H9 (cell line): ENCODE measurements at regions not wholly inside any gene's neighbourhood (a gene's known extent, or its start where the extent isn't known, plus 50 kb on each side); places are given as distances from the start of the nearest gene placed in this dataset.

Experiments used
- DNase-seq: peaks from one replicate; pipeline ENCODE4 v3.0.0-alpha.2; 2017
- H2AFZ ChIP-seq: one replicate; pipeline ENCODE4 v1.6.1; 2013; ENCODE audit warnings: mild to moderate bottlenecking, low read length, control low read depth, moderate library complexity
- H2AK5ac ChIP-seq: 2 replicates; pipeline ENCODE4 v1.6.1; 2013; ENCODE audit warnings: low read length, control low read depth, mixed read lengths; ENCODE audit not compliant: insufficient read length
- H2BK120ac ChIP-seq: one replicate; pipeline ENCODE4 v1.6.1; 2013; ENCODE audit warnings: low read depth, mild to moderate bottlenecking, low read length, control low read depth, inconsistent platforms; ENCODE audit not compliant: poor library complexity, severe bottlenecking
- H2BK12ac ChIP-seq: 2 replicates; pipeline ENCODE4 v1.6.1; 2013; ENCODE audit warnings: low read length, control low read depth, mixed read lengths, low read depth; ENCODE audit not compliant: insufficient read length
- H2BK15ac ChIP-seq: 2 replicates; pipeline ENCODE4 v1.6.1; 2013; ENCODE audit warnings: low read depth, low read length, control low read depth
- H2BK20ac ChIP-seq: one replicate; pipeline ENCODE4 v1.6.1; 2013; ENCODE audit warnings: low read depth, mild to moderate bottlenecking, low read length, control low read depth, inconsistent platforms; ENCODE audit not compliant: poor library complexity, severe bottlenecking
- H2BK5ac ChIP-seq: 2 replicates; pipeline ENCODE4 v1.6.1; 2013; ENCODE audit warnings: low read length, control low read depth, mixed read lengths; ENCODE audit not compliant: insufficient read length
- H3K14ac ChIP-seq: 2 replicates; pipeline ENCODE4 v1.6.1; 2013; ENCODE audit warnings: low read length, control low read depth; ENCODE audit not compliant: insufficient read depth
- H3K18ac ChIP-seq: 2 replicates; pipeline ENCODE4 v1.6.1; 2013; ENCODE audit warnings: low read depth, mild to moderate bottlenecking, mixed read lengths, low read length, control low read depth; ENCODE audit not compliant: insufficient read length
- H3K23ac ChIP-seq: 2 replicates; pipeline ENCODE4 v1.6.1; 2013; ENCODE audit warnings: low read length, control low read depth, mixed read lengths, low read depth; ENCODE audit not compliant: insufficient read length
- H3K23me2 ChIP-seq: 2 replicates; pipeline ENCODE4 v1.6.1; 2013; ENCODE audit warnings: low read depth, mild to moderate bottlenecking, mixed read lengths, low read length, control low read depth; ENCODE audit not compliant: insufficient read length, poor library complexity, severe bottlenecking
- H3K27ac ChIP-seq: 2 replicates; pipeline ENCODE4 v1.5.1; 2013; ENCODE audit warnings: low read length, control low read depth, mixed read lengths, low read depth; ENCODE audit not compliant: insufficient read length
- H3K27me3 ChIP-seq: 2 replicates; pipeline ENCODE4 v1.6.1; 2013; ENCODE audit warnings: low read length, control low read depth, inconsistent platforms; ENCODE audit not compliant: insufficient read depth
- H3K4ac ChIP-seq: 2 replicates; pipeline ENCODE4 v1.6.1; 2013; ENCODE audit warnings: low read depth, mild to moderate bottlenecking, control low read depth, inconsistent platforms, low read length, moderate library complexity
- H3K4me1 ChIP-seq: 2 replicates; pipeline ENCODE4 v1.6.1; 2013; ENCODE audit warnings: low read length, control low read depth, inconsistent platforms; ENCODE audit not compliant: insufficient read depth
- H3K4me2 ChIP-seq: 2 replicates; pipeline ENCODE4 v1.6.1; 2013; ENCODE audit warnings: low read length, control low read depth, mixed read lengths; ENCODE audit not compliant: insufficient read length, insufficient read depth
- H3K56ac ChIP-seq: 2 replicates; pipeline ENCODE4 v1.6.1; 2013; ENCODE audit warnings: low read depth, mild to moderate bottlenecking, mixed read lengths, low read length, control low read depth; ENCODE audit not compliant: insufficient read length
- H3K79me1 ChIP-seq: 2 replicates; pipeline ENCODE4 v1.6.1; 2013; ENCODE audit warnings: low read depth, mild to moderate bottlenecking, moderate library complexity, low read length, control low read depth, inconsistent platforms; ENCODE audit not compliant: insufficient read depth, poor library complexity, severe bottlenecking
- H3K79me2 ChIP-seq: 2 replicates; pipeline ENCODE4 v1.6.1; 2013; ENCODE audit warnings: low read length, control low read depth, inconsistent platforms; ENCODE audit not compliant: insufficient read depth
- H3K9ac ChIP-seq: 2 replicates; pipeline ENCODE4 v1.6.1; 2013; ENCODE audit warnings: low read length, control low read depth, mixed read lengths; ENCODE audit not compliant: insufficient read length; ENCODE audit errors: extremely low read depth
- H3K9me3 ChIP-seq: one replicate; pipeline ENCODE4 v1.6.1; 2013; ENCODE audit warnings: low read depth, low read length, inconsistent platforms; ENCODE audit not compliant: control insufficient read depth
- H3T11ph ChIP-seq: one replicate; pipeline ENCODE4 v1.6.1; 2013; ENCODE audit warnings: mild to moderate bottlenecking, low read length, control low read depth, inconsistent platforms
- H4K20me1 ChIP-seq: one replicate; pipeline ENCODE4 v1.6.1; 2013; ENCODE audit not compliant: control insufficient read depth, insufficient read length, insufficient read depth
- H4K5ac ChIP-seq: 2 replicates; pipeline ENCODE4 v1.6.1; 2013; ENCODE audit warnings: low read depth, mild to moderate bottlenecking, mixed read lengths, low read length, control low read depth; ENCODE audit not compliant: insufficient read length
- H4K8ac ChIP-seq: replicated peaks from 2 replicates; pipeline ENCODE4 v1.6.1; 2013; ENCODE audit warnings: low read length, control low read depth, mixed read lengths, low read depth; ENCODE audit not compliant: insufficient read length
- H4K91ac ChIP-seq: 2 replicates; pipeline ENCODE4 v1.6.1; 2013; ENCODE audit warnings: low read depth, mild to moderate bottlenecking, moderate library complexity, mixed read lengths, low read length, control low read depth; ENCODE audit not compliant: insufficient read length
- H3K27ac Mint-ChIP-seq, 3 experiments: 2 replicates in 2 of 3; 3 replicates in 1 of 3; pipeline ENCODE4 v1.8.0; 2020 to 2021; ENCODE audit warnings: mixed read lengths in 3 of 3, mild to moderate bottlenecking in 1 of 3, moderate library complexity in 1 of 3
- H3K27me3 Mint-ChIP-seq: 2 replicates; pipeline ENCODE4 v1.8.0; 2021; ENCODE audit warnings: low read depth, mild to moderate bottlenecking, moderate library complexity, mixed read lengths
- H3K36me3 Mint-ChIP-seq, 3 experiments: 2 replicates in 2 of 3; 3 replicates in 1 of 3; pipeline ENCODE4 v1.8.0; 2020 to 2021; ENCODE audit warnings: low read depth in 3 of 3, mixed read lengths in 3 of 3; ENCODE audit not compliant: insufficient read depth in 1 of 3
- H3K4me1 Mint-ChIP-seq, 2 experiments: 2 replicates each; pipeline ENCODE4 v1.8.0; 2020; ENCODE audit warnings: mixed read lengths in 2 of 2
- H3K4me3 Mint-ChIP-seq, 2 experiments: 2 replicates in 1 of 2; 3 replicates in 1 of 2; pipeline ENCODE4 v1.8.0; 2020 to 2021; ENCODE audit warnings: mild to moderate bottlenecking in 2 of 2, mixed read lengths in 2 of 2, moderate library complexity in 1 of 2
- H3K9me3 Mint-ChIP-seq, 2 experiments: 2 replicates in 1 of 2; 3 replicates in 1 of 2; pipeline ENCODE4 v1.8.0; 2020; ENCODE audit warnings: mild to moderate bottlenecking in 2 of 2, mixed read lengths in 2 of 2, moderate library complexity in 1 of 2
- CTCF ChIP-seq: fragments of 200-600 bp; sonication (generic); conservative IDR thresholded peaks from 3 replicates; pipeline ENCODE4 v1.8.0; 2021; ENCODE audit warnings: antibody characterized with exemption, mild to moderate bottlenecking
- WGBS: extraction: QIAGEN DNeasy Blood & Tissue Kit; methylation state at CpG from one replicate; pipeline ENCODE4 v1.1.7; 2013; ENCODE audit warnings: missing lambda C conversion rate, low lambda C conversion rate, mixed read lengths; ENCODE audit not compliant: insufficient read length; ENCODE audit errors: extremely low coverage; 5-methylcytosine and 5-hydroxymethylcytosine counted together

DNA sequence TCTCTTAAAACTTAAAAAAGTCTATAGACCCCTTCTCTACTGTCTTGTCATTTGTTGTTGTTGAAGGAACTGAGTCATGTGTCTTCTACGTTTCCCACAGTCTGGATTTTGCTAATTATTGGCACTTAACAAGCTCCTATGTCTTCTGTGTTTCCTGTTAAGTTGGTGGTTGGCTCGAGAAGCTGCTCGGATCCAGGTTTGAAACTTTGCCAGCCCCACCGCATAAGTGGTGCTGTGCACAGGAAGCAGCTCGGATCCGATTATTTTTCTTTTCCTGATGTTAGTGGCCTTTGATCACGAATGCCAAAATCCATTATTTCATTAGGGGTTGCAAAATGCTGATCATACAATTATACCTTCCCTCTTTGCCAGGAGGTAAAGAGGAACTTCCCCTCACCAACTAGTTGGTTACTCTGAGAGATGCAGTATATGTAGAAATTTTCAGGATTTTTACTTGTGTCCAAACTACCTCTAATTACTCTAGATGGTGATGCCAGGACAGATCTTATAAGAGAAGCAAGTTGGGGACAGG lies 186.5 kb downstream of the NSG2 start:
- Mint-ChIP-seq H3K4me1 (peaks cover 0 to 3% of the 10 kb centered on the region in 2 experiments; a peak in 2 of 4 replicates), H3K36me3 (no peaks in the 10 kb centered on the region), H3K27me3 (peaks cover 6% of the 10 kb centered on the region), H3K9me3 (no peaks in the 10 kb centered on the region; a peak in 1 of 5 replicates), H3K27ac (no peak overlapping the region; a peak in 1 of 7 replicates), H3K4me3 (no peak overlapping the region)
- no peak overlapping the region for H3K4me2 ChIP-seq
- no peaks in the 10 kb centered on the region for H3K9me3 ChIP-seq
- no peak overlapping the region for H2BK120ac ChIP-seq
- H2AFZ ChIP-seq: no peak overlapping the region
- H3T11ph ChIP-seq: no peak overlapping the region
- H3K18ac ChIP-seq: no peak overlapping the region
- no peak overlapping the region for H3K56ac ChIP-seq
- no peak overlapping the region for H2AK5ac ChIP-seq
- H4K5ac ChIP-seq: no peak overlapping the region
- no peak overlapping the region for H2BK20ac ChIP-seq
- H3K79me1 ChIP-seq: no peaks in the 10 kb centered on the region
- H2BK5ac ChIP-seq: no peak overlapping the region
- H4K20me1 ChIP-seq: no peaks in the 10 kb centered on the region
- H3K4me1 ChIP-seq: no peaks in the 10 kb centered on the region
- H3K23me2 ChIP-seq: no peaks in the 10 kb centered on the region
- H3K27me3 ChIP-seq: no peaks in the 10 kb centered on the region
- H4K91ac ChIP-seq: no peak overlapping the region
- no peak for DNase-seq
- H3K4ac ChIP-seq: no peak overlapping the region
- TF ChIP-seq CTCF: no peak
- H2BK15ac ChIP-seq: no peak overlapping the region
- H3K27ac ChIP-seq: no peak overlapping the region
- no peak overlapping the region for H4K8ac ChIP-seq
- H3K79me2 ChIP-seq: no peaks in the 10 kb centered on the region
- no CpG with 5 or more reads among the region's 7 CpGs for WGBS
- H2BK12ac ChIP-seq: no peak overlapping the region
- no peak overlapping the region for H3K23ac ChIP-seq
- H3K14ac ChIP-seq: no peak overlapping the region
- no peak overlapping the region for H3K9ac ChIP-seq
